HG03575 (cell line): ENCODE measurements at regions not wholly inside any gene's neighbourhood (a gene's known extent, or its start where the extent isn't known, plus 50 kb on each side); places are given as distances from the start of the nearest gene placed in this dataset.

Experiments
- ATAC-seq: cut with Tn5 transposase; IDR thresholded peaks from one replicate; pipeline ENCODE4 v1.9.1; 2021; ENCODE audit not compliant: unreplicated experiment, insufficient number of reproducible peaks, low FRiP score; ENCODE audit errors: extremely low read depth

DNA sequence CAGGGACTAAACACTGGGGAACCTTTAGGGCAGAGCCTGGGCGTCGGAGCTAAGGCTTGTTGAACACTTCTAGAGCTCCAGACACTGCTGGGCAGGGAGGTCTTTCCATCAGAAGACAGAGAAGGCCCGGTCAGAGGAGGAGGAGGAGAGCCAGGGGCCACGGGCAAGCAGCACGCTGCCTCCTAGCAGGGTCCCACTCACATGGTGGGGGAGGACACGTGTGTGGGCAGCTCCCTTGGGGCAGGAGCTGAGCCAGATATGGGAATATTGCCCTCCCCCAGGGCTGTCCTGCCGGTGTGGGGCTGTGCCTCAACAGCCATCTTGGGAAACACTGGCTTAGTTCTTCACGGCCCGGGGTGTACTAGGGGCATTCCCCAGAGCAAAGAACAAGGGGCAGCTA, 89.6 kb upstream of the TLE3 start:
- ATAC-seq, result no peak

DNA sequence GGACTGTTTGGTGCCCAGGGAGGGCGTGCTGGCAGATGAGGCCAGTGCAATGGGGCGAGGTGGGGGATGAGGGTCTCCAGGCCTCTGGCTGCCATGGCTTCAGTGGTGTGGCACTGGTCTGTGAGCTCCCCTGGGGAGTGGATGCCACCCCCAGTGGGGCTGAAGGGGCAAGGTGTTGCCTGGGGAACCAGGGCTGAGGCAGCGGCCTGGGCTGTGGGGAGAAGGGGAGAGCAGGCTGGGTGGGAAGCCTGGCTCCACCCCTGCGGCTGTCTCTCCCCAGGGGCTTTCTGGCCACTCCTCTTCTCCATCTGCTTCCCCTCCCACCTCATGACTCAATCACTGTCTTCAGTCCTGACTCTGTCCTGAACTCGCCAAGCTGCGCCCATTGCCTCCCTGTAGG, 88.4 kb upstream of the TLE3 start:
- ATAC-seq, result no peak

DNA sequence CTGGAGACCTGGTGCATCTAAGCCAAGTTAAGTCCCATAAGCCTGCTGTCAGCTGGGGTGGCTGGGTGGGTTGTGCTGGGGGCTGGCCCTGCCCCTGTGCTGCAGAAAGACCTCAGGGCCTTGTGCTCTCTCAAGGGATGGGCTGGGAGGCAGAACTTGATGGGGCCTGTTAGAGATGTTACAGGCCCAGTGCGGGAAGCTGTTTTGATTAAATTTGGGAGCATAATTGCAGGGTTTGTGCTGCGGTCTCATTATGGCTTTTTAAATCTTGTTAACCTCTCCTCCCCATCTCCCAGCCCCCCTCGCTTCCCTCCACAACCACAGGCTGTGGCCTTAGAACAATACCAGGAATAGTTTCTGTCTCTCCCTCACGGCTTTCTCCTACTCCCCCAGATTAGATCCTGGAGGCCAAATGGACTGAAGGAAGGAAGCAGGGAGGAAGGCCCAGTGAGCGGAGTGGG, 87.6 kb upstream of the TLE3 start:
- ATAC-seq, result no peak

DNA sequence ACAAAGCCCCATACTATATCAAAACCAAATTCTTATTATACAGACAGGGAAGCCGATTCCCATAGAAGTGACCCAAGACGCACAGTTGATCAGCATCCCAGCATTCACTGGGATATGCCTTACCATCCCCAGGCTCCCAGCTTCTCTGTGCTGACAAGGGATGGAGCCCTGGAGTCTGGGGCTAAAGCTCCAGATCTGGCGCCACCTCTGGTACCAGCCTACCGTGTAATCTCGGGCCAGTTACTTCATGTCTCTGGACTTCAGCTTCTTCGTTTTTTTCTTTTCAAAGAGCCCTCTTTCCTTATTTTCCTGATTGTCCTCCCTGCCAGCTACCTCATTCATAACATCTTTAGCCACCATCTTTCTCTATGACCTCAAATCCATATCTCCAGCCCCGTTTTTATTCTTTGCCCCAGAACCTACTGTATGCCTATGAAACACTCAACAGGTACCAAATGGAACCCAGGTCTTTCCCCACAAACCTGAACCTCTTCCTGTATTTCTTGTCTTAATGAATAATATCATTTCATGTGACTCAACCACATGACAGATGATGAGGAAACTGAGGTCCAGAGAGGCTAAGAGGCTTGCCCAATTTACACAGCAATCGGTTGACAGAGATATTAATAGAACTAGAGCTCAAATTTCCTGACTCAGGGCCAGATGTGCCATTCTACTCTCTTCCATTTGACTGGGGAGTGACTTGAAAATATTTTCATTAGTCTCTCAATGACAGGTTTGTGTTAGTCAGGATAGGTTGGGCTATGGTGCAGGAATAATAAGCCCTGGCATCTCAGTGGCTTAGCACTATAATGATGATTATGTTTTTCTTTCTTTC, 85.4 kb upstream of the TLE3 start:
- no peak for ATAC-seq

DNA sequence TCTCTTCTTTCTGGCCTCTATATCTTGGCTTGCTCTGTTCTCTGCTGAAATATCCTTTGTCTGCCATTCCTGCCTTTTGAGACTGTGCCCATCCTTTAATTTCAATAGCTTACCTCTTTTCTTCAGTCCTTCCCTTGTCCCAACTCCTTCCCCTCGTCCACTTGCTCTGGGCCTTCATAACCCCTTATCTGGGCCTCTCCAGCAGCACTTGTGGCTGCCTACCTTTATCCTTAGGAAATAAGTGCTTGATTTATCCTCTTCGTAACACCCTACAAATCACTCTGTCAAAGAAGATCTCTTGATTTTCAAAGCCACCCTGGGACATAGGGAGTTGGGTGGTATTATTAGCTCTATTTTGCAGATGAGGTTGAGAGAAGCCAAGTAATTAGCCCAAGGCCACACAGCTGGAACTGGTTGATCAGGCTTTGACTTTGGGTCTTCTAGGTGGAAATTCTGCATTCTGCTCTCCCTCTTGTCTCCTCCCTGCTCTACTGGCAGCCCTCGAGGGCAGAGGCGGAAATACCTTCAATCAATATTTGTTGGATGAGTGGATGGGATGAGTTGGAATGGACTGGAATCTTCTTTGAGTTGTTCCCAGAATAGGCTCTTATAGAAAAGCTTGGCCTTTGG, 84.0 kb upstream of the TLE3 start:
- ATAC-seq, result no peak

DNA sequence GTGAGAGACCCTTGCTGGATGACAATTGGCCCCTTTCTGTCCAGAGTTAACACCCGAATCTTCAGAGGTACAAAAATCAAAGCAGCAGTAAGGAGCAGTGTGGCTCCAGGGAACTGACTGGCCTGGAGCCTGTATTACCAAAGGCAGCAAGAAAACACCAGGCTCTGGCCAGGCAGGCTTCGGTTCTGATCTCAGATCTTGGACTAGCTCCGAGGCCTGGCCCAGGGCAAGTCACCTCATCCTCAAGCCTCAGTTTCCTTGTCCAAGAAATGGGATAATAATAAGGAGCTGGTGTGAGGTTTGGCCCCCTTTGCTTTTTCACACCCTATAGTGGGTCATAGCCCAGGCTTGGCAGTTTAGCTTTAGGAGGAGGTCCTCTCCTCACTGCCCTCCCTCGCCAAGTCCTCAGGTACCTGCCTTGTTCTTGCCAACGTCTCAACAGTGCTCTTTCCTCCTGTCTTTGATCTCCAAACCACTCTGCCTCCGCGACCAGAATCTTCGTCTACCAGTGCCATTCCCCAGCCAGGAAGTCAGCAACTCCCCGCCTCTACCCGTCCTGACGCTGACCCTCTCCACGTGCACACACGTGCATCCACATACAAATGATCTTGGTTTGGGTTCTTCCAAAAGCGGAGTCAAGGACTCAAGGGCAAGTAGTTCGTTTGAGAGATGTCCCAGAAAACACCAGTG, 82.6 kb upstream of the TLE3 start:
- no peak for ATAC-seq

DNA sequence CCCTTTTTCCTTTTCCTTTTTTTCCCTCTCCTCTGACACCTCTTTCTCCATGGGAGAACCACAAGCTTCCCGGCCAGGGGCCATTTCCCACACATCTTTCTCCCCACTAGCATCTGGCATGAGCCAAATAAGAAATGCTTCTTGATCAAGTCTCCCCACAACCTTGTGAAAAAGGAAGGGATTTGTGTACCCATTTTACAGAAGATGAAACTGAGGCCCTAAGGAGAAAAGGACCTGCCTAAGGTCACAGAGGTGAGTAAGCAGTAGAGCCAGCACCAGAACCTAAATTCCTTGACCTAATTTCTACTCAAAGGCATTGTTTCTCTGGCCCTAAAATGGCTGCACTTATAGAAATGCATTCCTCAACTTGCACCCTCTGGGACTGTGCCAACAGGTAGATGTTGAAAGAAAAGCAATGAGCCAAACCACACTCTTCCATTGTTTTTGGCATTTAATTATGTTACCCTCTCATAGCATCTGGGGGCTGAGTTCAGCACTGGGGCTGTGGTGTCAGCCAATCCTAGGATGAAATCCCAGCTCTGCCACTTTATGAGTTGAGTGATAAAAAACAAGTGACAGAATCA, 81.7 kb upstream of the TLE3 start:
- no peak for ATAC-seq

DNA sequence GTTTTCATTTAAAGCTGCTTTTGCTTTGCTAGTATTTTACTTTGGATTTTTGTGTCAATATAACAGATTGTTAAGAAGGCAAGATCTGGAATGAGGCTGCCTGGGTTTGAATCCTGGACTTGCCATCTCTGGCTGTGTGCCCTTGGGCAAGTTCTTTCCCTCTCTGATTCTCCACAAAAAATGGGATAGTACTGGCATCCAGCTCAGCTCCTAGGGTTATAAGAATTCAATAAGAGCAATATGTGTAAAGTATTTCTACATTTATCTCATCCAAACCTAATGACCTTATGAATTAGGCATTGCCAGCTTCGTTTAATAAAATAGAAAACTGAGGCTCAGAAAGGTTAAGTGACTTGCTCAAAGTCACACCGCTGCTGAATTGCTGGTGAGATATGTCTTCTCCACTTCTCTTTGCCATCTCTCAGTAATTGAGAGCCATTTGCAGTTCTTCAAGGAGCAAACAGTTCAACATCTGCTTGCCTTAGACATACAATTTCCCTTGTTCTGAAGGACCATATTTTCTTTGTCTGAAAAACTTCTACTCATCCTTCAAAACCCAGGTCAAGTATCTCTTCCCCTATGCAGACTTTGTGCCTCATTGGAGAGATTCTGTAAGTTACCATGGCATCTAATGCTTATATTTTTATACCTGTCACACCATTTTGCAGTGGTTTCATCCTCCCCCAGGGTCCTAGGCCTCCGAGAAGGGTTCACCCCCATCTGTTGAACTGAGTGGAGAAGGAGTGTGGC, 80.8 kb upstream of the TLE3 start:
- no peak for ATAC-seq

DNA sequence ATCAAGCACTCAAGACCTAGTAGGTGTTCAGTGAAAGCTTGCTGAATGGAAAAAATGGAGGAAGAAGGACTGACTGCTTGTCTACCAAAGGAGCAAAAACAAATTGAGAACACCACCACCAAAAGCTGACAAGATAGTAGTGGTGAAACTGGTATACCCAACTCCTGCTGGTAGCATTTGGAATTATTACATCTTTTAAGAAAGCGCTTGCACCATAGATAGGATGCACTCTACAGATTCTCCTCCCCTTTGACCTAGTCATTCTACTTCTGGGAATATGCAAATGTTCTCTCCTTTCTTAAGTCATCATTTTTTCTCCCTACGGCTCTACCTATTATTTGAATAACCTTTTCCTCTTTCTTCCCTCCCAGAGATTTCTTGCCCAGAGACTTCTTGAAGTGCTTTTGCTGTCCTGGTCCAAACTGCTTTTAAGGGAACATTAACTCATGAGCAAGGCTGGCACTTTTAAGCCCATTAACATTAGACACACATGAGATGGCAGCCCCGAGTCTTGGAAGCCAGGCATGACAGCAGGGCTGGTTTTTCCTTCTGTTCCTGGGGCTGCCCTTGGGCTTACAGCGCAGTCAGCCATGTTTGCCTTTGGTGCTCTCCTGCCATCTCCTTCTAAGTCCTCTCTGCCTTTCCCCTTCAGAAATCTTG, 75.0 kb upstream of the TLE3 start:
- no peak for ATAC-seq

DNA sequence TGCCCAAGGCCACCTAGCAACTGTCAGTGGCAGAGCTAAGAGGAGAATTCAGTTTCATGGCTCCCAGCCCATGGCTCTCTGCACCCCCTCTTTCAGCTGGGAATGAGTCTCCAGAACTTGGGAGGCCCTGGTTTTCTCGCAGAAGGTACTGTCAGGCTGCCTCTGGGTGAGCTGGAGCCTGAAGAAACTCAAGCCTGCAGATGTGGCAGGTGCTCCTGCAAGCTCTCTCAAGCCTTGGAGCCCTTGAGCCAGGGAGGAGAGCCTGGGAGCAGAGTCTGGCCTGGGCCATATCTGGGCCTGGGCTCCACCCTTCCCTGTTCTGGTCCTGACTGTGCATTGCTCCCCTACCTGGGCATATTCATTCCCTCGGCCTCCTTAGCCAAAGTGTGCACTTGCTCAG, 74.4 kb upstream of the TLE3 start:
- ATAC-seq, result no peak

DNA sequence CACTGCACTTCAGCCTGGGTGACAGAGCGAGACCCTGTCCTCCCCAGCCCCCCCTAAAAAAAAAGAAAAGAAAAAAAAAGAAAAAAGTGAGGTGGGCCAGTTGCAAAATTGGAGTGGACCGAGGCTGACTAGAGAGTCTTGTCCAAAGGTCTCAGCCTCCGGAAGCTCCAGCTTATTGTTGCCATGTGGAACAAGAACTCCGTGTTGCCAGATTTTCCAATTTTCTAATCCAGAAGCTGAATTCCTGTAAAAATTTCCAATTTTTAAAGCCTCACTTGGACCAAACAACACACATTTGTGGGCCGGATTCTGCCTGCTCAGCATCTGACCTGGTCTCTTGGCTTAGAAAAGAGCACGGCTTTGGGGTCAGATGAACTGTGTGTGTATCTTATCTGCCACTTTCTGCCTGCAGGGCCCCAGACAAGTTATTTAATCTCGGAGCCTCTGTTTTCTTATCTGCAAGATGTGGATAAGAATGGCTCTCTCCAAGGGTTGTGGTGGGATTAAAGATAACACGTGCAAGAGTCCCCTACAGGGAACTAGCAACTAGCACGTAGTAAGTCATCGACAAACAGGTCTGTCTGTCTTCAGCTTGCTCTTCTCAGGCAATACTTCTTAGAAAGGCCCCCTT, 73.7 kb upstream of the TLE3 start:
- ATAC-seq, result no peak

DNA sequence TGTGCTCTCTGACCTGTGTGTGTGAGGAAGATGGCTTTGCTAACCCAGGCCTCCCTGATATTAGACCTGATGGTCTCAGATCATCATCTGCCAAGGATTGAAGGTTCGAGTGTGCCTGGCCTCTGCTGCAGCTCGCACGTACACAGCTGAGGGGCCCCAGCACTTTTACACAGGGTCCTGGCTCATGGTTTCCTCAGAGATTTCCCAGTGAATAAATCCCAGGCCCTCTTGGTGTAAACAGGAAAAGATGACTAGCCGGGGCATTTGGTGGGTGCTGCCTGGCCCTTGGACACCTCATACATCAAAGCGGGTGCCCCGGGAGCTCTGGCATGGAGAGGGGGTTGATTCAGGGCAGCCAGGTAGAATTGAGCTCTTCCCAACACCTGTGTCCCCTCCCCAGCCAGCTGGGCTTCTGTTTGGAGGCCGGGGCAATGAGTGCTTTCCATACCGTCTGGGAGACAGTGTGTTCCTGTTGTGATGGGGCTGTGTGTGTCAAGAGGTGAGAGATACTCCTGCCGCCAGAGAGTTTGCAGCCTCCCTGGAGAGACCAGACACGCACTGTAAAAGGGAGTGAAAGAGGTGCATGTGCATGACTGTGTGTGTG, 72.5 kb upstream of the TLE3 start:
- no peak for ATAC-seq

DNA sequence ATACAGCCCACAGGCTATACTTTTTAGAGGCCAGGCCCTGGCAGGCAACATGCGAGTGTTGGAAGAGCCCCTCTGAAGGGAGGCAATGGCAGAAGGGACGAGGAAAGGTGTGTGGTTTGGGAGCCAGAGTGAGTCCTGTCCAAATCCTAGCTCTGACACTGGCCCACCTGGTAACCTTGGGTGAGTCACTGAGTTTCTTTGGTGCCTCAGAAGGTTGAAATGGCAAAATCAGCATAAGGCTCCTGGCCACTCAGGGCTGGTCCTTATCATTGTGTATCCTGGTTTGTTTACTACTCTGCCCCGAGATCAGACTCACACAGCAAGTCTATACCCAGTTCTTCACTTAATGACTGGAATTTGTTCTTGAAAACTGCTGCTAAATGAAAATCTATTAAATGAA, 71.4 kb upstream of the TLE3 start:
- ATAC-seq, result no peak

DNA sequence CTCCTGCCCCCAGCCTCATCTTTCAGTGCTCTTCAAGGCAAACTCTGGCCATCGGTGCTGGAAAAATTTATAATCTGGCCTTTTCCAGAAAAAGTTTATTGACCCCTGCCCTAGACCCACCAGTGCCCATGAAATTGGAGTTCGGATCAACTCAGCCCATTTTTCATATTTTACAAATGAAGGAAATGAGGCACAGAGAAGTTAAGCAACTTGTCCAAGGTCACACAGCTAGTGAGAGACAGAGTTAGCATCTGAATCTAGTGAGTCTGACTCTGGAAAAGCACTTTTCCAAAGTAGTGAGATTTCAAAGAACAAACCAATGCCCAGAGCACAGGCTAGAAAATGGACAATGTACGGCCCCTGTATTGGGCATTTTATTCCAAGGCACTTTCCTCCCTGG, 69.4 kb upstream of the TLE3 start:
- no peak for ATAC-seq

DNA sequence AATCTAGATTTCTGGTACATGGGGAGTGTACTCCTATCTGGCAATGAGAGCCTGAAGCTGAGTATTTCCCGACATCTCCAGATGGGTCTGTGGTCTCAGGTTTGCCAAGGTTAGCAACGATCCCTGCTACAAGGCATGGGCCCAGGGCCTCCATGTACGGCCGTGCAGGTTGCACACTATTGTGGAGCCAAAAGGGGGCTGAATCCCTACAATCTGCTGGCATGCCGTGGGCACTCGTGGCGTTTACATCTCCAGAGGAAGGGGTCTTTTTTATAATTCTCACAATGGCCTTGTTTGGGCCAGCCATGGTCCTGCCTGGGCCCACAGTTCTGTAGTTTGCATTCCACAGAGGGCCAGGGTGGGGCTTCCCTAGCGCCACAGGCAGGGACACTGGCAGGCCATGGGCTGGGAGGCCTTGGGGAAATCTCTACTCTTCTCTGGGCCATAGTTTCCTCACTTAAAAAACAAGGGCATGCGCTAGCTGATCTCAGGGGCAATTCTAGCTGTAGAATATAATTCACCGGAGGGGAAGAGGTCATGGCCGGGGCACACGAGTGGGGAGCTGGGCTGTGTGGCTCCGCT, 68.9 kb upstream of the TLE3 start:
- no peak for ATAC-seq

DNA sequence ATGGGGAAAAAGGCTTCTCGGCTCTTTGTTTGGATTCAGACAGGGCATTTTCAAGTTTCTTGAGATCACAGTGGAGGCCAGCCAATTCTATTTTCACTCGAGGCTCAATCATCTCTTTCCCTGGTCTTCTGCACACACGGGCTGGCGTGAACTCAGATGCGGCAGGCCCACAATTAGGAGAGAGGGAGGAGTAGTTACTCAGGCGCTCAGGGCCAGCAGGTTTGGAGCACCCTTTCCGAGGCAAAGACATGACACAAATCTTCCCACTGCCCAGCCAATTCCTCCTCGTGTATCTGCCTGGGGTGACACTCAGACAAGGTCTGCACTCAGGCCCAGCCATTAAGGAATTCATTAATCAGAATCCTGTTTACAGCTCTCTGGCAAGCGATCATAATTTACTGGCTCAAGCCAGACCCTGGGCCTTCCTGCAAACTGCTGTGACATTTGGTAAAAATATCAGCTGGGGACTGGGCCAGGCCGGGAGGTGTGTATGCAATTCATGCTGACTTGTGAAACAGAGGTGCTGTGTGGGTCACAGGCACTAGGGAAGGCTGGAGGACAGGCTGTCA, 68.1 kb upstream of the TLE3 start:
- ATAC-seq, result no peak
